Astrocyte of the spinal cord (primary cell): ENCODE measurements at regions not wholly inside any gene's neighbourhood (a gene's known extent, or its start where the extent isn't known, plus 50 kb on each side); places are given as distances from the start of the nearest gene placed in this dataset.

ENCODE experiments used
- DNase-seq: peaks from one replicate; pipeline ENCODE4 v3.0.0; 2011; ENCODE audit warnings: low read depth, low spot score
- H3K4me3 ChIP-seq: 2 replicates; pipeline ENCODE4 v1.5.1; 2011; ENCODE audit warnings: low read depth, mild to moderate bottlenecking, low read length, moderate library complexity
- CTCF ChIP-seq: IDR thresholded peaks from 2 replicates; pipeline ENCODE4 v1.5.1; 2012; ENCODE audit warnings: low read depth, mild to moderate bottlenecking, low read length, inconsistent platforms
- in situ Hi-C: cut with HindIII; loops from 2 replicates; pipeline ENCODE4 v1.10.0; 2017; ENCODE audit warnings: low sequenced_read_pairs

- in situ Hi-C loops: no loop called here
- DNase-seq: no peak
- TF ChIP-seq CTCF: no peak
- H3K4me3 ChIP-seq: no peak overlapping the region
Measured at GRCh38 chr2:176961775-176962619, 250.6 kb upstream of the HNRNPA3 start.

- in situ Hi-C loops: no loop called here
- TF ChIP-seq CTCF: no peak
- no peak for DNase-seq
- H3K4me3 ChIP-seq: no peak overlapping the region
Measured at GRCh38 chr2:176963568-176964287, 248.9 kb upstream of the HNRNPA3 start.

GRCh38 chr2:176967911-176968450 is 244.6 kb upstream of the HNRNPA3 start:
- H3K4me3 ChIP-seq: no peak overlapping the region
- TF ChIP-seq CTCF: no peak
- no peak for DNase-seq
- in situ Hi-C loops: no loop called here

- in situ Hi-C loops: no loop called here
- TF ChIP-seq CTCF: no peak
- DNase-seq: no peak
- H3K4me3 ChIP-seq: no peak overlapping the region
Measured at GRCh38 chr2:176969642-176970359, 242.8 kb upstream of the HNRNPA3 start.

- no peak for TF ChIP-seq CTCF
- no peak overlapping the region for H3K4me3 ChIP-seq
- no peak for DNase-seq
- in situ Hi-C loops: no loop called here
Measured at GRCh38 chr2:176976736-176977685, 235.6 kb upstream of the HNRNPA3 start.
